ENCODE measurements at regions not wholly inside any gene's neighbourhood (a gene's known extent, or its start where the extent isn't known, plus 50 kb on each side); places are given as distances from the start of the nearest gene placed in this dataset.

DNA sequence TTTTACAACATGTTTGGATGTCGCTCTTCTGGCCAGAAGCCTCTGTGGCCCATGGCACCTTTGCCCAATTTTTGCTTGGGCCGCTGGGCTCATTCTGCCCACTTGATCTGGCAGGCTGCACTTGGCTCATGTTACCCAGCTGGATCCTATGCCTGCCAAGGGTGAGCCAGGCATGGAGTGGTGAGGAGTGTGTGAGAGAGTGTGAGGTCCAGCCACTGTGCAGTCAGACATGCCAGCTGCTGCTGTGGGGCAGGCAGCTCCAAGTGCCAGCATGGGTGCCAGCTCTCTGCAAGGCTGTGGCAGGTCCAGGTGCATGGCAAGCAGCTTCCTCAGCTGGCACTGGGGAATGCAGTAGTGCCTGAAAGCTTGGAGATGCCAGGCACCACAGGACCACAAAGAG is 71.0 kb downstream of the EBNA1BP2 start:
- TF ChIP-seq, protein P1, sequence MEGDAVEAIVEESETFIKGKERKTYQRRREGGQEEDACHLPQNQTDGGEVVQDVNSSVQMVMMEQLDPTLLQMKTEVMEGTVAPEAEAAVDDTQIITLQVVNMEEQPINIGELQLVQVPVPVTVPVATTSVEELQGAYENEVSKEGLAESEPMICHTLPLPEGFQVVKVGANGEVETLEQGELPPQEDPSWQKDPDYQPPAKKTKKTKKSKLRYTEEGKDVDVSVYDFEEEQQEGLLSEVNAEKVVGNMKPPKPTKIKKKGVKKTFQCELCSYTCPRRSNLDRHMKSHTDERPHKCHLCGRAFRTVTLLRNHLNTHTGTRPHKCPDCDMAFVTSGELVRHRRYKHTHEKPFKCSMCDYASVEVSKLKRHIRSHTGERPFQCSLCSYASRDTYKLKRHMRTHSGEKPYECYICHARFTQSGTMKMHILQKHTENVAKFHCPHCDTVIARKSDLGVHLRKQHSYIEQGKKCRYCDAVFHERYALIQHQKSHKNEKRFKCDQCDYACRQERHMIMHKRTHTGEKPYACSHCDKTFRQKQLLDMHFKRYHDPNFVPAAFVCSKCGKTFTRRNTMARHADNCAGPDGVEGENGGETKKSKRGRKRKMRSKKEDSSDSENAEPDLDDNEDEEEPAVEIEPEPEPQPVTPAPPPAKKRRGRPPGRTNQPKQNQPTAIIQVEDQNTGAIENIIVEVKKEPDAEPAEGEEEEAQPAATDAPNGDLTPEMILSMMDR (IDR thresholded peaks at IDR 0.05): no peak
- no peak for TF ChIP-seq POLR2A (IDR thresholded peaks at IDR 0.05)

All from heart left ventricle (tissue), 13 donors.